ENCODE measurements at regions not wholly inside any gene's neighbourhood (a gene's known extent, or its start where the extent isn't known, plus 50 kb on each side); places are given as distances from the start of the nearest gene placed in this dataset.

DNA sequence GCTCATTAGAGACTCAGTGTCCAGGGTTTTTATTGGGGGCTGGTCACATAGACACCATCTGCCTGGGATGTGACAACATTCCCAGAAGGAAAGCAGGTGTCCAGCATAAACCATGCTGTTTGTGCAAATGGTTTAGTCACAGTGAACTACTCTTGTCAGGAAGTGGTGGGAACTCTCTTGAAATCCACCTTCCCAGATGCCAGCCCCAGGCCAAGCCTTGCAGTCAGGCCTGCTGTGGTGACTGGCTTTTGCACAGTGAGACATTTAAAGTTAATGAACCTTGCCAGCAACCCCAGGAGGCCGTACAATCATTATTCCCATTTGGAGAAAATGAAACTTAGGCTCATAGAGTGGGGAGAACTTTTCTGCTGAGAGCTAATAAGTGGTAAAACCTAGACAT is 242.5 kb upstream of the KCNG1 start:
- no peak for DNase-seq

DNA sequence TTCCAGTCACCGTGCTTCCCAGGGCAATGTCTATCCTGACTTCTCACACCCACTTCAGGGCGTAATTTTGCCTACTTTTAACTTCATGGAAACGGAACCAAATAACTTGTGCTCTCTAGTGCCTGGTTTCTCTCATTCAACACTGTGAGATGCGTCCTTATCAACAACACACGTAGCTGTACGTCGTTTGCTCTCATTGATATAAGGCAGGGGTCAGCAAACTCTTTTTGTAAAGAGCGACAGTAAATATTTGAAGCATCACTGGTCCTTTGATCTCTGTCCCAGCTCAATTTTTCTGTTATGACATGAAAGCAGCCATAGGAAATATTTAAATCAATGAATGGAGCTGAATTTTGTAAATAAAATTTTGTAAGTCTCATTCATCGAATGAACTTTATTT is 239.3 kb upstream of the KCNG1 start:
- no peak for DNase-seq

DNA sequence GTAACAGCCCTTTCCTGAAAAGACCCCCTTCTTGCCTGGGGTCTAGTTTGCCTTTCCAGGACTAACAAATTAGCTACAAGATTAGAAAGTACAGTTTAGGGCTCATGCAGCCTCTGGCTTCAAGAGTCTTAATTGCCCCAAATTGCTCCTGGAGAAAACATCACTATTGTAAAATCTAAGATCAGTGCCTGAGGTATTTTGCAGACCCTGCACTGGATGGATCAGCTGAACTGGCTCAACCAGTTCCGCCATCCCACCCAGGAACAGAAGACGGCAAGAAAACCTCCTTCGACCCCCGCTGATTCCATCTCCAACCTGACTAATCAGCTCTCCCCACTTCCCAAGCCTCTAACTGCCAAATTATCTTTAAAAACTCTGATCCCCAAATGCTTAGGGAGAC is 236.5 kb upstream of the KCNG1 start:
- DNase-seq = no peak

DNA sequence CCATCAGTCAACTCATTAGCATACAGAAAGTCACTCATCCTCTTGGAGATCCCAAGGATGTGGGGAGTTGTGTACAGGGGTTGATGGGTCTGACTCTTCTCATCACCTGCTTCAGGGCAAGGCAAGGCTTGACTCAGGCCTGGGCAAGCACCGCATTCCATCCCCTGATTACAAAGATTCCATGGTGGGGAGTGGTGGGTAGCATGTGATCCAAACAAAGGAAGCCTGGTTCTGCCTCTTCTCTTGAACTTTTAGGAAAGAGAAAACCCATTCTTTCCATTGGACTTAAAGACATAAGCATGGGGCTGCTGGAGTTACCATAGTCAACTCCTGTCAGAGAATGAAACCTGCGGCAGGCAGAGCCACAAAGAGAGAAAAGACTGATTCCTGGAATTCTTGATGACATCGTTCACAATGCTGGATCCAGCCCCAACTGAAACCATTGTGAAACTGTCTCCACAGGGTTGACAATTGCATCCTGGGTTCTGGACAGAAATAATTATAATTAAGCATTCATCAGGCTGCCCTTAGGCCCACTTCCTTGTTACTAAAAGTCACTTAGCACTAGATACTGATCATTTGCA is 235.8 kb upstream of the KCNG1 start:
- DNase-seq = peak; percentile 47

DNA sequence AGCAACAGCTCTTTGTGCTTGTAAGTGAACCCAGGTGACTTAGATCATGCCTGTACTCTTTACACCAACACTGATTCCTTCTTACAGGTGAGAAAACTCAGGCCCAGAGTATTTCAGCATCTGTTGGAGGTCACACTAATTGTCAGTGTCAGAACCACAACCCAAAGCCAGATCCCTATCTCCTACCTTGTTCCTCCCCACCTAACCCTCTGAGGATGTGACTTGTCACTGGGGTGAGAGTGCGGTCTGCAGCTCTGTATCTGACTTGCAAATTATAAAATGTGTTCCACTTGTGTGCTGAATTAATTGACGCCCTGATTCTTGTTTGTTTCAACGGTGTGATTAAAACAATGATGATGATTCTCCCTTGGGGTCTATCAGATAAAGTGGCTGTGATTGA is 232.5 kb upstream of the KCNG1 start:
- no peak for DNase-seq

DNA sequence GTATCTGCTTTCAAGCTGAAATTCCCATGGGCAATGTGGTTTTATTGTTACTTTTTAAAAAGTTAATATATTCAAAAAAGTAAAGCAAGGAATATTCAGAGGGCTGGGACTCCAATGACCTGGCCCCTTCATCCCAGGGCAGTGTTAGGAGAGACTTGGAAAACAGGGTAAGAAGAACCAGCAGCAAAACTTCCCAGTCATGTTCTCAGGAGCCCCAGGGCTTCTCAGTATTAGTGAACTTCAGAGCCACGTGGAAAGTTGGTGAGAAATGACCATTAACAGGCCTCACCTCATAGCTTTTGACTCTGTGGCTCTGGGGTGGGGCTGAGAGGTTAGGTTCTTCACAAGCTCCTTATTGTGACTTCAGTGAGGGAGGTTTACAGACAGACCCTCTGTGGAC is 230.4 kb upstream of the KCNG1 start:
- no peak for DNase-seq

DNA sequence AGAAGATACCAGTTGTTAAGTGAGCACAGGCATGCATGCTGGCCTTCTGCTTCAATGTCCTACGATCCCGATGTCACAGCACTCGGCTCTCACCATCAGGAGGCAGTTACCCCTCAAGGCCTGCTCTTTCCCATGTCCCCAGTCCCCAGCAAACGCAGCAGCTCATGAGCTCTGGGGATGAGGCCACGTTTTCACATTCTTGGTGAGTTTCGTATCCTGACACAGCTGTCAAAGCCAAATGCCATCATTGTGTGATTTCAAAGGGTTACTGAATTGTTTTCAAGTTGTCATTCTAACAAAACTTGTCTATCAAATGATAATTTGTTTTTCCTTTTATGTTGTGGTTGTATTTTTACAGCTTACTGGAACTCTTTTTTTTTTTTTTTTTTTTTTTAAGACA is 226.9 kb upstream of the KCNG1 start:
- no peak for DNase-seq

DNA sequence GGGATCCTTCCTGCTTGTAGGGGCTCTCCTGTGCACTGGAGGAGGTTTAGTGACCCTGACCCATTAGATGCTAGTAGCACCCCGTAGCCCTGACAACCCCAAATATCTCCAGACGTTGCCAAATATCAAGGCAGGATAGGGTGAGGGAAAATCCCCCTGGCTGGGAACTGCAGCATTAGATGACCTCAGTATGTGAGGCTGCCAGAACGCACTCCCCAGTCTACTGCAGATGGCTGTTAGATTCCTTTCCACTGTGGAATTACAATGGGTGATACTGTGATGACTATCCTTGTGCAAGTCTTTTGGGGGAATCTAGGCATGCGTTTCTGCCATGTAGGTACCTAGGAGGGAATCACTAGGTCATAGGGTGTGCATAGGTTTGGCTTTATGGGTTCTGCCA is 226.3 kb upstream of the KCNG1 start:
- DNase-seq = no peak

DNA sequence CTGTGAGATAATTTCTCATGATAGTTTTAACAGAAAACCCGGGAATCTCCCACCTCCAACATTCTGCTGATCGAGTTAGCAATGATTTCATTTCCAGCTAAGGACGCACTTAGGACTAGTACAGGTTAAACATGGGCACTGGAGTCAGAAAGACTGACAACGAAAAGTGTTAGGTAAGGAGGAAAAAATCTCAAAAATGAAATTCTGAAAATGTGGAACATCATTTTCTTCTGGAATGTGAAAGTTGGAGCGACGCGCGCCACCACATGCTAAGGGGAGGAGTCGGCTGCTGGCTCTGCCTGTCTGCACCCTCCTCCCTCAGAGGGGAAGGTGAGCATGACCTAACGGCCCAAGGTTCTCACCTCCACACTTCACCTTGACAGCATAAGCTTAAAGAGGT is 221.6 kb upstream of the KCNG1 start:
- DNase-seq = no peak

DNA sequence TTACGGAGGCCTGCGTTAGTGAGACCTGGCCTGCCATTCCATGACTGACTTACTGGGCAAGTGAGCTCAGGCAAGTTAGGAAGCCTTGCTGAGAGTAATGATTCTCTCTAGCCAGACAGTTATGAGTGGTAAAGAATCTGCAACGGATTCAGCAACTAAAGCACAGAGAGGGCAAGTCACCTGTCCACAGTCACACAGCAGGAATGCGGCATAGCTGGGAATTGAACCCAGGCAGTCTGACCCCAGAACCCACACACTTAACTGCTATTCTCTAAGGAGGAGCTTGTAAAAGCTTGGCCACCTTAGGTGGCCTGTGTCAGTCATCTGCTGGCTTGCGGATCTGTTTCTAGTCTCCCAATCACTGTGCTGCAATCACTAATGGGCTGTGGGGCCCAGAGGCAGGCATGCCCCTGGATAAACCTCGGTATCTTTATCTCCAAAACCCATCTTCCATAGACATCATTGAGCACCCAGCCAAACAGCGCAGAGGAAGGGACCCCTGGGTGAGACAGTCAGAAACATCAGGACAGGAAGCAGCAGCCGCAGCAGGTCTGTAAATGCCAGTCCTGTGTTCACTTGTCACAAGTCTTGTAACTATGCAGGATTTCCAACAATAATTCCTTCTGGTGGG is 215.9 kb upstream of the KCNG1 start:
- DNase-seq = no peak

DNA sequence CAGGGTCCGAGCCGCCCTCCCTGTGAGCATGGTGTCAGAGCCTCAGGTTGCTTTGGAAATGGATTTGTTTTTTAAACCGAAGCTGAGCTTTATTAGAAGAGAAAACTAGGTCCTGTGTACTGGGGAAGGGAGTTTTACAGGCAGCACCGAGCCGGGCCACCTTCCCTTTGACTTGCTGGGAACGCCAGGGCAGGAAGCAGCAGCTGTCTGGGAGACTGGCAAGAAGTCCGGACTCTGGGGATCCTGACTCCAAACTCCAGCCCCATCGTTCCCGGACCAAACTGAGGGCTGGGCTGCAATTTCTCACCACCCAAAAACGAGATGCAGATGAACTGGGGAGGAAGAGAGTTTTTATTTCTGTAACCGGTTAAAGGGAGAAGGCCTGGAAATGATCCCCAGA is 214.9 kb upstream of the KCNG1 start:
- DNase-seq = peak; percentile 14

DNA sequence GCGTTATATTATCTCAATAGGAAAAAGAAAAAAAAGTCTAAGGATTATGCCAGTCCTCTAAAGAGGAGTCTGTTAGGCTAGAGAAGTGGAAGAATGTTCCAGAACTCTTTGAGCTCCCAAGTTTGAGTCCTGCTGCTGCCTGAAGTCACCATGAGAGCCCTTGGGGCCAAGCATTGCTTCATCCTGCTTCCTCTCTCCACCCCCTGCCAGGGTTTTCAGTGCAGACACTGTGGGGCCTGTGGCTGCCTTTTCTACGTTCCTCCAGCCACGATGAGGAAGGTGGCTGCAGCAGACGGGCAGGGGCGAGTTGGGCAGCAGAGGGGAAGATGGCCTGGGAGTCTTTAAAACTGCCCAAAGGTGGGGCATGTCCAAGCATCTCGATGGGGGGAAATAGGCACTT is 214.4 kb upstream of the KCNG1 start:
- peak; percentile 43 for DNase-seq

DNA sequence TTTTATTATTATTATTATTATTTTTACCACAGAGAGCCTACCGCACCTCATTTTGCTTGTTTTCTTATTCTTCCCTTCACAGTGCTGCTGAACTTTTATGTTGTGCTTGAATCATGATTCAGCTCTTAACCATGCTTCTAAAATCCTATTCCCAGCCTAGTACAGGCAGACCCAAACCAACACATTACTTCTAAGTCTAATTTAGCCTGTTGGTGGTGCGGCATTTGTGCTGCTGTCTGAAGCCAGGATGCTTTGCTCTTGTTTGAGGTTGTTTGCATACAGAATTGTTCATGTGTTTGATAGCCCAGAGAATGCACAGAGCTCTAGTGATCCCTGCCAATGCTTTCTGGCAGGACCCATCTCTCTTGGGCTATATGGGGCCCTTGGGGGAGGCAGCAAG is 213.5 kb upstream of the KCNG1 start:
- DNase-seq = peak; percentile 17

DNA sequence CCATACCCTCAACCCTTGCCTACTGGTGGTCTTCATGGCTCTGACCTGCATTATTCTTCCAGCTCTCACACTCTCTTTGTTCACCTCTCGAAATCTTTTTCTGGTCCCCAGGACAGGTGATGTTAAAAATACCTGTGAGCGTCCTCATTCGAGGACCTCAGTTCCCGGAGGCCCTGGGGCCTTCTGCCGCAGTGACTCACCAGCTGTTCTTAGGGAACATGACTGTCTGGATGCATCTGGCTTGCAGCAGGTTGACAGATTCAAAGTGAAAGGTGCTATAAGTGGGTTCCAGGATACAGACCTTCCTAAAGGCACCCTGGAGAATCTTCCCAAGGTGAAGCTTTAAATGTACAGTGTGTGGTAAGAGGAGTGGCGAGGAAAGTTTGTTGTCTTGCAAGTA is 210.4 kb upstream of the KCNG1 start:
- no peak for DNase-seq

DNA sequence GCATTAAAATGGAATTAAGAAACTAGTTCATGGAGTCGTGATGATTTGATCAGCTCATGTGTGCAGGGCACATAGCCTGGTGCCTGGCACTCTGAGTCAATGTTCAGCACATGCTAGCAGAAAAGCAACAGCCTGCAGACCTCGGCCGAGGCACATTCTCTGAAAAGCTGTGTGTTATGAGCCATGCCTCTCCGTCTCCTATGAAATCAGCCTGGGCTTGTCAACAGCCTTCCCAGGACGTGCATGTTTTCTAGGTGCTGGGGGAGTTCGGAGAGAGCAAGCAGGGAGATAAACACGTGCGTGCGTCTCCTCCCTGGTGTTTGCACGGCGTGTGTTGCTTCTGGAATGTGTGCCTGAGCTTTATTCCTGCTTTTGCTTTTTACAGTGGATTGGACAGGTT is 207.8 kb upstream of the KCNG1 start:
- DNase-seq = peak; percentile 14

DNA sequence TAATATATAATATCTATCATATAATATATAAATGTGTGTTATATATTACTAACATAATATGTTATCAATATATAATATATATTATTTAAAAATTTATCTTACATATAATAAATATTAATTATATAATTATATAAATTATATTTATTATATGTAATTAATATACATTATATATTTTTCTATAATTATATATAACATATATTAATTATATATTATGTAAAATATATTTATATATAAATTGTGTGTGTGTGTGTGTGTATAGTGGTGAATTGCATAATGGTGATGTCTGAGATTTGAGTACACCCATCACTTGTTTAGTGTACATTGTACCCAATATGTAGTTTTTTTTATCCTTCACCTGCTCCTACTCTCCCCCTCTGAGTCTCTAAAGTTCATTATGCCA is 205.9 kb upstream of the KCNG1 start:
- DNase-seq = no peak

DNA sequence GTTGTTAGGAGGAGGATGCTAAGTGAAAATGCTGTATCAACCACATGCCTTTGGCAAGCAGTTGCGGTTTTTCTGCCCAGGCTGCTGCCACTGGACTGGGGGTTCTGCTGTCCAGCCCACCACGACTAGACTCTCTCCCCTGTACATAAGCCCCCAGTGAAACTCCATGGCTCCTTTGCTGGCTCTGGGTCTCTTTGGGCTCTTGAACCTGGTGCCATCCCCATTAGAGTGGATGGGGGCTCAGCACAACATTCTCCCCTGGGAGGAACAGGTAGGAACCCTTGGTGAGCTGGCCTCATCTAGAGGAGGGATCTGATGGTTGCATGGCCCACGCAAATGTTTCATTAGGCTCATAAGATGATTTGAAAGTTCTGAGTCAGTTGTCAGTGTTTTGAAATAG is 204.8 kb upstream of the KCNG1 start:
- no peak for DNase-seq

DNA sequence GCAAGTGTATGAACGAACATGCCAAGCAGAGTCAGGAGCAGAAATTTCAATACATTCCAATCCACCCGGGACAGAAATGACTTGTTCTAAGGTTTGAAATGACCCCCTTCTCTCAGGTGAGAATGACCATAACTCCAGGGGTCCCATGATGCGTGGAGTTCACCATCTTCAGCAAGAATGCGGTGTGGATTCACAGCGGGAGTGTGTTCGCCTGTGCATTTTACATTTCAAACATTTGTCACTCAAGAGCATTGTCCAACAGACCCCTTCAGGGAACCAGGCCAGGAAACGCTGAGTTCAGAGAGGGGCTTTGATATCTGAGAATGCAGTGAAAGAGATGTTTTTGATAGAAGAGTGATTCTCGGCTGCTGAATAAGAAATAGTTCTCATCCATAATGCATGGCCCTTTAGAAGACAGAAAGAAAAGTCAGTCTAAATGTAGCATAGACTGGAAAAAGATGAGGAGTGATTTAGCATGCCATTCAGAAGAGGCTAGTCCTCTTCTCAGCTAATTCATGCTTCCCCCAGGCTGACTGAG is 200.3 kb upstream of the KCNG1 start:
- DNase-seq = no peak

DNA sequence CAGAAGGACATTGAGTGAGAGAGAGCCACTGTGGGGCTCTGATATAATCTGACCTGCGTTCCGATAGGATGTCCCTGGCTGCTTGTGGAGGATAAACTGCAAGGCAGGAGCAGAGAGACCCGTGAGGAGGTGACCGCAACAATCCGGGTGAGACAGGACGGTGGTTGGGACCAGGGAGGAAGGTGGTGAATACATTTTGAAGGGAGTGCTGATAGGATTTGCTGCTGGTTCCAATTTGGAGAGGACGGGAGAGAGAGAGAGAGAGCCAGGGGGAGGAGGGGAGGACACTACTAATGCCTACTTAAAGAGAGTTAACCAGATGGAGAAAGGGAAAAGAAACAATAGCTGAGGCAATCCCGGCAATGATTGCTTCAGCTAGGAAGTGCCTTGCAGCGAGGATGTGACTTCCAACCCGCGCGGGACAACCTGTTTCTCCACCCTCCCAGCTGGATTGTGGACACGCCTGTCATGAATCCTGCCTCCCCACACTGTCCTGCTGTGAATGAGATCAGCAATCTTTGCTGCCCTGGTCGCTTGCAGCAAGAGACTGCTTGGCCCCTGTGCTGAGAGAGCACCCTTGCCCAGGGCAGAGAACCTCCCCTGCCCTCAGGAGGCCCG is 199.0 kb upstream of the KCNG1 start:
- DNase-seq = peak; percentile 97

DNA sequence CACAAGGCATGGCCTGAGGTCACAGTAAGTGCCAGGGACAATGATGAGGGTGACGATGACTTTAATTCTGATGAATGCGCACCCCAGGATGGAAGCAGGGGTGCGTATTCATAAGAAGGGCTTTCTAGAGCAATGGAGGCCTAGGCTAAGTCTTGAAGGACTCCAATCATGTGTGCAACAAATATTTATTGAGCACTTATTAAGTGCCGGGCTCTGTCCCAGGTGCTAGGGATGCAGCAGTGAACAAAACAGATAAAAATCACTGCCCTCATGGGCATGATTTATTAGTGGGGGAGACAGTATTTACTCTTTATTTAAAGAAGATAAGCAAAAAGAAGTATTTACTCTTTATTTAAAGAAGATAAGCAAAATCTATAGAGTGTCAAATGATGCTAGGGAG is 198.2 kb upstream of the KCNG1 start:
- no peak for DNase-seq

DNA sequence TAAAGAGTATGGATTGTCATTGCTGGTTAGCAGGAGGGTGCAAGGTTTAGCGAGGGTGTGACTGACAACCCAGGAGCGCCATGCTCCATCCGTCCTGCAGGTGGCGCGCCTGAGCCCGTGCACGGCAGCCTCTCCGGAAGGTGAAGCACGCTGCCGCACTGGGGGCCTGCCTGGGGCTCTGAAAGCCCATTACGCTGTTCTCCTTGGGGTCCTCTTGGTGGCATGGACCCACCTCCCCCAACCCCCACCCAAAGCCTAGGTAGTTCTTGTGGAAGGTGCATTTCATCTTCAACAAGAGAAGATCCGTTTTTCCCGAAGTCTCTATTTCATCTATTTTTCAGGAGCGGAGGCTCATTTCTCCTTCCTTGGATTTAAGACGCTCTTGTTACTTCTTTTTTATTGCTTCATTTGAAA is 197.4 kb upstream of the KCNG1 start:
- DNase-seq = peak; percentile 31

DNA sequence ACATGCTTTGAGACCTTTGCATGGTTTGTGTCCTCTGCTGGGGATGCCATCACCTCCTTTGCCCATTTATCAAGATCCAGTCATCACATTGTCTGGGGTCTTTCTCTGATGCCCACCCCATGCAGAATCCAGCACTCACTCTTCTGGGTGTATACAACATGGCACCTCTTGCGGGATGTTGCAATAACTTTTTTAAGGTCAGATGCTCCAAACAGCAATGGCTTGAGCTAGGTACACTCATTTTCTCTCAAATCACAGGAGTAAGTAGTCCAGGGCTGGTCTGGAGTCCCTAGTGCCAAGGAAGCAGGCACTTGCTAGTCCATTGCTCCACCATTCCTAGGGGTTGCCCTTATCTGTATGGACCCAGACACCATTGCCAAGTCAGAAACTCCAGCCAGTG is 196.6 kb upstream of the KCNG1 start:
- DNase-seq = no peak

DNA sequence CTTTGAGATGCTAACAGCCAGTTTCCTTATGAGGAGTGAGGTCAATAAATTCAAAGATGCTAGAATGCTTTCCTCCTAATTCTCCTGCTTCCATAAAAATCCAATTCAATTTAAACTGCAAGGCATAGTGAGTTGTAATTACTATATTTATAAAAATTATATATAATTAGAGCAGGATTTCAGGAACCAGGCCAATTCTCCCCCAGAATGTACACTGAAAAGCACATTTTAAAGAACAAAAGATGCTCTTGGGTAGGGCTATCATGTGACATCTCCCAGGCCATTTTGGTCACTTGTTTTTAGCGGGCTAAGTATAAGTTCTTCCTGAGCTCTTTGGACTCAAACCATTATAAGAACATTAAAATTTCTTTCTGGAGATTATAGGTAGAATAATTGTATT is 195.7 kb upstream of the KCNG1 start:
- DNase-seq = no peak

DNA sequence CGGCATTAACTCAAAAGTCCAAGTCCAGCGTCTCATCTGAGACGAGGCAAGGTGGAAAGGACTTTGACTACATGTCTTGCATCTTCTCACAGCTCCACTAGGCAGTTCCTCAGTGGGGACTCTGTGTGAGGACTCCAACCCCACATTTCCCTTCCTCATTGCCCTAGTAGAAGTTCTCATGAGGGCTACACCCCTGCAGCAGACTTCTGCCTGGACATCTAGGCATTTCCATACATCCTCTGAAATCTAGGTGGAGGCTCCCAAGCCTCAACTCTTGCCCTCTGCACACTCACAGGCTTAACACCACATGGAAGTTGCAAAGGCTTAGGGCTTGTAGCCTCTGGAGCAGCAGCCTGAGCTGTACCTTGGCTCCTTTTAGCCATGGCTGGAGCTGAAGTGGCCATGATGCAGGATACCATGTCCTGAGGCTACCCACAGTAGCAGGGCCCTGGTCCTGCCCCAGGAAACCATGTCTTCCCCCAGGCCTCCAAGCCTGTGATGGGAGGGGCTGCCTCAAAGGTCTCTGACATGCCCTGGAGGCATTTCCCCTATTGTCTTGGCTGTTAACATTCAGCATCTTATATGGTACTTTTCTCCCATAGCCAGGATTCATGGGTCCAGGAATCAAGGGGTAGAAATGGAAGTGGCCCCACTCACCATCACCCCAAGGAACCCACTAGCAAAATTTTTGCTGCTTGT is 194.6 kb upstream of the KCNG1 start:
- DNase-seq = no peak

Data from fibroblast of skin of scalp (primary cell).